ENCODE measurements at regions not wholly inside any gene's neighbourhood (a gene's known extent, or its start where the extent isn't known, plus 50 kb on each side); places are given as distances from the start of the nearest gene placed in this dataset.

DNA sequence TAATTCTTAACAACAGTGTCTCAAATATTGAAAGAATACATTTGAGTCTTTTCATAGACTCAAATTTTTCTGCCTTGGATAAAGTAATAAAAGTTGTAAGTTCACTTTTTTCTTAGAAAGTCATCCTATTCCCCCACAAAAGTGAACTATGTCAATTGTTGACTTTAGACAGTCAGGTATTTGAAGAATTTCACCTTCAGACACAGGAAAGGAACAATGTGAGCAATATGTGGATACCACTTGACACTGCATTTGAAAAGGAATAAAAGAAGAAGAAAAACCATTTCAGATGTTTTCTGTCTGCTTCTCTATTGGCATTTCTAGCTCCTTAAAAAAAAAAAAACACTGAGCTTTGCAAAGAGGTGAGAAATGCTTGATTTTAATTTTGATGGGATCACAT is 1389.0 kb upstream of the IGFBP7 start:
- no peaks in the 10 kb centered on the region for H3K79me2 ChIP-seq (ENCODE audit: insufficient read depth, low read length)
- H2AFZ ChIP-seq (ENCODE audit: low read length): no peak overlapping the region
- no peak overlapping the region for H3K27ac ChIP-seq (ENCODE audit: extremely low read length, insufficient read depth, low read length)
- TF ChIP-seq BCL6 (CRISPR knock-in tag; IDR thresholded peaks at IDR 0.05) (peak; percentile 35; the same call in 1 of the 2 replicates), MLLT10 (CRISPR knock-in tag; IDR thresholded peaks at IDR 0.05) (no peak)
- FAIRE-seq (no peak), ATAC-seq (no peak), DNase-seq (ENCODE audit: low spot score) (peak; percentile 5)
- in situ Hi-C loops (cut with HindIII; ENCODE audit: extremely low pct_ligation_motif_present, low pct_unique_long_range_greater_than_20kb): no loop called here
- CTCF ChIA-PET (ENCODE audit: low intra/inter-chr PET ratio, low total read pairs): no interaction called here
- no peaks in the 10 kb centered on the region for H3K27me3 ChIP-seq (ENCODE audit: control insufficient read depth in 1 of 2, insufficient read depth in 2 of 2, low read length in 2 of 2)
- intact Hi-C loops (cut with micrococcal nuclease; ENCODE audit: unreplicated experiment): no loop called here
- H3K9ac ChIP-seq (ENCODE audit: insufficient read depth, low read depth, low read length): no peak overlapping the region
- H3K9me3 ChIP-seq (ENCODE audit: low read length): peaks cover 36% of the 10 kb centered on the region
- no peak overlapping the region for H3K4me3 ChIP-seq (replicated peaks in 1 of 3; ENCODE audit: insufficient read depth in 1 of 3, low read depth in 2 of 3, low read length in 3 of 3)
- H4K20me1 ChIP-seq (ENCODE audit: insufficient read depth, low read length): no peaks in the 10 kb centered on the region
- no peaks in the 10 kb centered on the region for H3K4me1 ChIP-seq (ENCODE audit: insufficient read depth, low read length)
- no TSS peak for BruUV-seq (replicated peaks)
- no peak overlapping the region for H3K4me2 ChIP-seq (ENCODE audit: low read depth, low read length)
- POLR2A ChIA-PET: no interaction called here
- no peaks in the 10 kb centered on the region for H3K36me3 ChIP-seq (replicated peaks in 1 of 2; ENCODE audit: control insufficient read depth in 1 of 2, insufficient read depth in 2 of 2, low read length in 2 of 2)

DNA sequence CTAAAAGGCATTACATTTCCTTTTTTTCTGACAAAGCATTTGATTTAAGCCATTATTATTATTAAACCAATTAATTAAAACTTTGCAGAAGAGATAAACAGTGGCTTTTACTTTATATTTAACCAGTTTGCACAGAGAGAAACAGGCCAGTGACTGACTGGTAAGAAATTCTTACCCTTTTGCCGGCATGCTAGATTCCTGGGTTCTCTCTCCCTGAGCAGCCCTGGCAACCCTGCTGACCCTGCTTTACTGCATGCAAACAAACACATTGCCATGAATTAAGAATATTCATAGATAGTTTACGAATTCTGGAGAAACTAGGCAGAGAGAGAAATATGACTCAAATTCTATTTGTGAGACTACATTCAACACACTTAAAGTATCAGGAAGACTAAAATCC is 1381.4 kb upstream of the IGFBP7 start:
- CTCF ChIA-PET (ENCODE audit: low intra/inter-chr PET ratio, low total read pairs): no interaction called here
- WGBS (ENCODE audit: low lambda C conversion rate): 2% methylated on average over 2 of the region's 2 CpGs
- H3K9me3 ChIP-seq (ENCODE audit: low read length): peaks cover 22% of the 10 kb centered on the region
- in situ Hi-C loops (cut with HindIII; ENCODE audit: extremely low pct_ligation_motif_present, low pct_unique_long_range_greater_than_20kb) (no loop called here), intact Hi-C loops (cut with micrococcal nuclease; ENCODE audit: unreplicated experiment) (no loop called here)
- H3K9ac ChIP-seq (ENCODE audit: insufficient read depth, low read depth, low read length): no peak overlapping the region
- DNase-seq (ENCODE audit: low spot score): no peak
- no peak overlapping the region for H2AFZ ChIP-seq (ENCODE audit: low read length)
- no peaks in the 10 kb centered on the region for H3K4me1 ChIP-seq (ENCODE audit: insufficient read depth, low read length)
- FAIRE-seq: no peak
- H3K4me3 ChIP-seq (replicated peaks in 1 of 3; ENCODE audit: insufficient read depth in 1 of 3, low read depth in 2 of 3, low read length in 3 of 3): no peak overlapping the region
- no peaks in the 10 kb centered on the region for H3K79me2 ChIP-seq (ENCODE audit: insufficient read depth, low read length)
- POLR2A ChIA-PET: no interaction called here
- H3K27me3 ChIP-seq (ENCODE audit: control insufficient read depth in 1 of 2, insufficient read depth in 2 of 2, low read length in 2 of 2): no peaks in the 10 kb centered on the region
- H4K20me1 ChIP-seq (ENCODE audit: insufficient read depth, low read length): no peaks in the 10 kb centered on the region
- no TSS peak for BruUV-seq (replicated peaks)
- no peaks in the 10 kb centered on the region for H3K36me3 ChIP-seq (replicated peaks in 1 of 2; ENCODE audit: control insufficient read depth in 1 of 2, insufficient read depth in 2 of 2, low read length in 2 of 2)
- H3K4me2 ChIP-seq (ENCODE audit: low read depth, low read length): no peak overlapping the region
- ATAC-seq: no peak
- no peak for TF ChIP-seq ZNF230 (CRISPR knock-in tag; IDR thresholded peaks at IDR 0.05)
- no peak overlapping the region for H3K27ac ChIP-seq (ENCODE audit: extremely low read length, insufficient read depth, low read length)

DNA sequence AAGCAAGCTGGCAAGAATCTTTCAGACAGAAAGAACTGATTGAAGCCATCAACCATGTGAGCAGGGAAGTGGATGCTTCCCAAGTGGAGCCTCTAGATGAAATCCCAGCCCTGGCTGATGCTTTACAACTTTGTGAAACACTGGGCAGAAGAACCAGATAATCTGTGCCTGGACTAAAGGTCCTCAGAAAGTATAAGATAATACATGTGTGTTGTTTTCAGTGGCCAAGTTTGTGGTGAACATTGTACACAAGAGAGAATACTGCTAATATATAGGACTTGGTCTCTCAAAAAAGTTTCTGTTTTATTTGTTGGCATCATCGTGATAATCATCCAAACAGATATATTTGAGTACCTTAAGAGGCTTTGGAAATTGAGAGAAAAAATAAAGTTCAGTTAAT is 1367.8 kb upstream of the IGFBP7 start:
- no peak for DNase-seq (ENCODE audit: low spot score)
- Histone ChIP-seq H3K27ac (ENCODE audit: extremely low read length, insufficient read depth, low read length) (no peak overlapping the region), H4K20me1 (ENCODE audit: insufficient read depth, low read length) (no peaks in the 10 kb centered on the region), H3K36me3 (replicated peaks in 1 of 2; ENCODE audit: control insufficient read depth in 1 of 2, insufficient read depth in 2 of 2, low read length in 2 of 2) (no peaks in the 10 kb centered on the region), H3K4me1 (ENCODE audit: insufficient read depth, low read length) (no peaks in the 10 kb centered on the region), H2AFZ (ENCODE audit: low read length) (no peak overlapping the region), H3K9me3 (ENCODE audit: low read length) (peaks cover 8% of the 10 kb centered on the region), H3K4me2 (ENCODE audit: low read depth, low read length) (no peak overlapping the region), H3K27me3 (ENCODE audit: control insufficient read depth in 1 of 2, insufficient read depth in 2 of 2, low read length in 2 of 2) (no peaks in the 10 kb centered on the region), H3K79me2 (ENCODE audit: insufficient read depth, low read length) (no peaks in the 10 kb centered on the region), H3K4me3 (replicated peaks in 1 of 3; ENCODE audit: insufficient read depth in 1 of 3, low read depth in 2 of 3, low read length in 3 of 3) (no peak overlapping the region), H3K9ac (ENCODE audit: insufficient read depth, low read depth, low read length) (no peak overlapping the region)
- BruUV-seq (replicated peaks): no TSS peak
- CTCF ChIA-PET (ENCODE audit: low intra/inter-chr PET ratio, low total read pairs): no interaction called here
- intact Hi-C loops (cut with micrococcal nuclease; ENCODE audit: unreplicated experiment) (no loop called here), in situ Hi-C loops (cut with HindIII; ENCODE audit: extremely low pct_ligation_motif_present, low pct_unique_long_range_greater_than_20kb) (no loop called here)
- POLR2A ChIA-PET: no interaction called here
- TF ChIP-seq RXRB (CRISPR knock-in tag; IDR thresholded peaks at IDR 0.05; ENCODE audit: borderline replicate concordance): no peak
- 0% methylated on average over 1 of the region's 1 CpG for WGBS (ENCODE audit: low lambda C conversion rate)
- no peak for FAIRE-seq
- ATAC-seq: no peak

Measured in HepG2 (cell line).